ENCODE measurements at regions not wholly inside any gene's neighbourhood (a gene's known extent, or its start where the extent isn't known, plus 50 kb on each side); places are given as distances from the start of the nearest gene placed in this dataset.

- intact Hi-C loops (cut with micrococcal nuclease) = no loop called here
- Mint-ChIP-seq H3K9me3 (ENCODE audit: unreplicated experiment) (no peaks in the 10 kb centered on the region), H3K27me3 (ENCODE audit: insufficient read depth, unreplicated experiment) (no peaks in the 10 kb centered on the region), H3K4me1 (ENCODE audit: insufficient read depth, unreplicated experiment) (no peaks in the 10 kb centered on the region), H3K4me3 (ENCODE audit: unreplicated experiment) (no peak overlapping the region), H3K36me3 (ENCODE audit: insufficient read depth, unreplicated experiment) (no peaks in the 10 kb centered on the region), H3K27ac (ENCODE audit: low read depth, unreplicated experiment) (no peak overlapping the region)
- ChIA-PET POLR2A (no interaction called here), CTCF (interaction anchor here (0.9 kb wide), 1 partner anchor 200 kb away, joined by 3 read pairs; no protein-coding TSS in a partner anchor)
- TF ChIP-seq CTCF (IDR thresholded peaks at IDR 0.05; ENCODE audit: unreplicated experiment) = no peak
- BruUV-seq (replicated peaks) = no TSS peak
- no peak for DNase-seq (ENCODE audit: unreplicated experiment)
These were observed 210.7 kb upstream of the SSTR1 start for GRCh38 chr14:37997017-37997416.

- H3K27me3 Mint-ChIP-seq (ENCODE audit: insufficient read depth, unreplicated experiment) = no peaks in the 10 kb centered on the region
- CTCF ChIA-PET = interaction anchor here (0.7 to 3.2 kb wide), 2 partner anchors 14 to 26 kb away, joined by 3 to 12 read pairs; no protein-coding TSS in a partner anchor
- H3K36me3 Mint-ChIP-seq (ENCODE audit: insufficient read depth, unreplicated experiment) = no peaks in the 10 kb centered on the region
- POLR2A ChIA-PET = no interaction called here
- no peaks in the 10 kb centered on the region for H3K9me3 Mint-ChIP-seq (ENCODE audit: unreplicated experiment)
- intact Hi-C loops (cut with micrococcal nuclease) = no loop called here
- H3K4me1 Mint-ChIP-seq (ENCODE audit: insufficient read depth, unreplicated experiment) = no peaks in the 10 kb centered on the region
- H3K4me3 Mint-ChIP-seq (ENCODE audit: unreplicated experiment) = no peak overlapping the region
- no peak for TF ChIP-seq CTCF (IDR thresholded peaks at IDR 0.05; ENCODE audit: unreplicated experiment)
- DNase-seq (ENCODE audit: unreplicated experiment) = no peak
- H3K27ac Mint-ChIP-seq (ENCODE audit: low read depth, unreplicated experiment) = no peak overlapping the region
- no TSS peak for BruUV-seq (replicated peaks)
These were observed 207.4 kb upstream of the SSTR1 start for GRCh38 chr14:38000340-38000739.

- CTCF ChIA-PET = interaction anchor here (3.2 kb wide), 1 partner anchor 15 kb away, joined by 12 read pairs; no protein-coding TSS in a partner anchor
- no peak for TF ChIP-seq CTCF (IDR thresholded peaks at IDR 0.05; ENCODE audit: unreplicated experiment)
These were observed 206.2 kb upstream of the SSTR1 start for GRCh38 chr14:38001501-38001900.

GRCh38 chr14:38003746-38004609 is 203.7 kb upstream of the SSTR1 start:
- TF ChIP-seq CTCF (IDR thresholded peaks at IDR 0.05; ENCODE audit: unreplicated experiment) = no peak
- DNase-seq (ENCODE audit: unreplicated experiment) = no peak
- intact Hi-C loops (cut with micrococcal nuclease) = no loop called here
- no peaks in the 10 kb centered on the region for H3K4me1 Mint-ChIP-seq (ENCODE audit: insufficient read depth, unreplicated experiment)
- POLR2A ChIA-PET = no interaction called here
- H3K9me3 Mint-ChIP-seq (ENCODE audit: unreplicated experiment) = no peaks in the 10 kb centered on the region
- CTCF ChIA-PET = no interaction called here
- BruUV-seq (replicated peaks) = no TSS peak
- no peak overlapping the region for H3K4me3 Mint-ChIP-seq (ENCODE audit: unreplicated experiment)
- no peaks in the 10 kb centered on the region for H3K36me3 Mint-ChIP-seq (ENCODE audit: insufficient read depth, unreplicated experiment)
- H3K27ac Mint-ChIP-seq (ENCODE audit: low read depth, unreplicated experiment) = no peak overlapping the region
- no peaks in the 10 kb centered on the region for H3K27me3 Mint-ChIP-seq (ENCODE audit: insufficient read depth, unreplicated experiment)

More at GRCh38 chr14:38001501-38001900, 206.2 kb upstream of the SSTR1 start:
- Mint-ChIP-seq H3K27me3 (ENCODE audit: insufficient read depth, unreplicated experiment) (no peaks in the 10 kb centered on the region), H3K9me3 (ENCODE audit: unreplicated experiment) (no peaks in the 10 kb centered on the region), H3K27ac (ENCODE audit: low read depth, unreplicated experiment) (no peak overlapping the region), H3K36me3 (ENCODE audit: insufficient read depth, unreplicated experiment) (no peaks in the 10 kb centered on the region), H3K4me1 (ENCODE audit: insufficient read depth, unreplicated experiment) (no peaks in the 10 kb centered on the region), H3K4me3 (ENCODE audit: unreplicated experiment) (no peak overlapping the region)
- DNase-seq (ENCODE audit: unreplicated experiment) = no peak
- POLR2A ChIA-PET = no interaction called here
- intact Hi-C loops (cut with micrococcal nuclease) = no loop called here
- no TSS peak for BruUV-seq (replicated peaks)
